Activated CD8-positive, alpha-beta memory T cell treated with anti-CD3 and anti-CD28 coated beads, Interleukin-2, amount 50 U/mL, for 48 hours (primary cell): ENCODE measurements at regions not wholly inside any gene's neighbourhood (a gene's known extent, or its start where the extent isn't known, plus 50 kb on each side); places are given as distances from the start of the nearest gene placed in this dataset.
"Not testable (repeated sequence)": the region's sequence is repeated elsewhere in the genome, so short reads cannot be mapped to it uniquely, and the experiment has no call there.

Source experiments
- DNase-seq: peaks from one replicate; pipeline ENCODE4 v3.0.0-alpha.2; 2020

DNA sequence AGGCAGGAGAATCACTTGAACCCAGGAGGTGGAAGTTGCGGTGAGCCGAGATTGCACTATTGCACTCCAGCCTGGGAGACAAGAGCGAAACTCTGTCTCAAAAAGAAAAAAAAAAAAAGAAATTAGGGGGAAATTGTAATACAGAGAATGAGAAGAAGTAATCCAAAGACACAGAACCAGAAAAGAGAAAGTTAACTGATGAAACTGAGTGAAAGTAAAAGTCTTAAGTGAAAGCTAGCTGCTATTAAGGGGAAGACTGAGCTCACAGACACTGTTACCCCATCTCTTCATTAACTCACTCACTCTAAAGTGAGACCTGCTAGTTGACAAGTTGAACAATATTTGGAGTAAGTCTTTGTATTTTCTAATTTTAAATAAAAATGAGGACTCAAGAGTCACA is 763.0 kb upstream of the PCDH10 start:
- DNase-seq, result no peak

GRCh38 chr4:132387060-132387459 is 762.0 kb upstream of the PCDH10 start:
- DNase-seq, result no peak

DNA sequence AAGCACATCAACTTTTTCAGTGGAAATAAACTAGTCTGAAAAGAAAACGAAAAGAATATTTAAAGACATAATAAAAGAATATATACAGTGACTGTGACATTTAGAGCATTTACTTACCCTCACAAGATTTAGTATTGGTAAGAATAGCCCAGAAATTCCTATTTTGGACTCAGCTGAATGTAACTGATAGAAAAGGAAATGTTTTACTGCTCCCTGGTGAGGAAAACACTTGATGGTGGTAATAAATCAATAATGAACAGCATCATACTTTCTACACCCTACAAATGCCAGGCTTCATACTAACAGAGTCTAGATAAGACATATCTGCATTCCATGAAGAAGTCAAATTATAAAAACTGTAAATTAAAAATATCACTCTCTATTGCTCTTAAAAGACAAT is 753.5 kb upstream of the PCDH10 start:
- DNase-seq, result no peak

DNA sequence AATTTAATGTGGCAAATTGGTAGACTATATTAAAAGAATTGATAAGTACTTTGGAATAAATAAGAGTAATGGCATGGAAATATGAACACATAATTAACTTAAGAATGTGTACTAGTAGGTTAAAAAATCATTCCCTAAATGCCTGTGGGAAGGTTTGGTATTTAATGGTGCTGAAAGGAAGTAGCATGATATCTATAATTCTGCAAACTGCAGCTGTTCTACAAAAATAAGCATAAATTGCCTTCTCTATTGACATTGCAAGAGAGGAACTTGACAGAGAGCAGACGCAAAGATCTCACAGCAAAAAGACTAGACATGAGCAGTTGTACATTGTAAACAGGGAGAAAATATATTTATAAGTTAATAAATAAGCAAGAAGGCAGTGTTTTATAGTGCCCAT is 752.5 kb upstream of the PCDH10 start:
- DNase-seq, result no peak

DNA sequence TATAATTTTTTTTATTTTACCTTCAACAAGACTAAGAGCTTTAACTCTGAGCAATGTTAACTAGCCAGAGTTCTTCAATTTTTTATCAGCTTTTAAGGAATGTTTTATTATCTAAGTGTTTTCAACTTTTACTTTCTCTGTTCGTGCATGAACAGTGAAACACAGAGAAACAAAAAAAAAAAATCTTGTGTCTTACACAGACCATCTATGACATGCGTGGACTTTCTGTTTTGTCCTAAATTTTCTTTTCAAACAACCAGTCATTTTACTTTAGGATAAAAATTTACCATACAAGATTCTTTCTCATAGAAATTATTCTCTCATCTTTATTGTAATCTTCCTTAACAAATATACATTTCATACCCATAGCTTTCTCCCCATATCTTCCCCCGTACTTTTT is 731.9 kb upstream of the PCDH10 start:
- DNase-seq, result no peak

DNA sequence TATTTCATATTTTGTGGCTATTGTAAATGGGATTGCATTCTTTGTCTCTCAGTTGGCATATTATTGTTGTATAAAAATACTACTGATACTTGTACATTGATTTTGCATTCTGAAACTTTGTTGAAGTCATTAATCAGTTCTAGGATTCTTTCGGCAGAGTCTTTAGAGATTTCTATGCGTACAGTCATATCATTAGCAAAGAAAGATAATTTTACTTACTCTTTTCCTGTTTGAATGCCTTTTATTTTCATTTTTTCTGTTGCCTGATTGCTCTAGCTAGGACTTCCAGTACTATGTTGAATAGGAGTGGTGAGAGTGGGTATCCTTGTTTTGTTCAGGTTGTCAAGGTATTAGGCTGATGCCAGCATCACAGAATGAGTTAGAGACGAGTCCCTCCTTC is 722.0 kb upstream of the PCDH10 start:
- no peak for DNase-seq

DNA sequence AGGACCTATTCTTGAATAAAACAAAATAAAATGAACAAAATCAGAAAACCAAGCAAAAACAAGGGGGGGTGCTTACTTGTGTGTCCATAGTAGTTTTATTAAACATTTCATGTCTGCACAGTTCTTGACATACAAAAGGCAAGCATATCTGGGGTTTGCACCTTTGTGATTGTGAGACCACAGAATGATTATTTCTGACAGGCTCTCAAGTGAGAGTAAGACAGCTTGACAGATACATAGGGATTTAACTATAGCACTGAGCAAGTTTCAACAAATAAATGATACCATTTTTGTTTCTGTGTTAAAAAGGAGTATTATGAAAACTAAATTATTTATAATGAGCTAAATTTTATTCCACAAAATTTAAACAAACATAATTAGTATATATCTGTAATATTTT is 712.0 kb upstream of the PCDH10 start:
- no peak for DNase-seq

DNA sequence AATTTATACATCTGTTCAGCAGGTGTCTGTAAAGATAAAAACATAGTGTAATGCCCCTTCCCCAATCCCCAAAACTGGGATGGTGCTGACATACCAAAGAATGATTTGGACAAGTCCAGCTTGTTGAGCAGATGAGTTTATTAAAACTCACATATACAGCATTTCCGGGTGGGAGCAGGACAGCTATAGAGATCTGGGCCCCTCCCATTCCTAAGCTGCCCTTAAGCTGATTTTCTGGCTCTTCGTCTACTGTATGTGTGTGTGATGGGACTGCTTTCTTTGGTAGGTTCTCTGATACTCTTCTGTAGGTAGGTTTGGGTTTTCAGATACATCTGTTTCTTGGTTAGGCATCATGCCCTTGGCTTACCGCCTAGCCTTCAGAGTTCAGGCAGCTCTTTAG is 703.7 kb upstream of the PCDH10 start:
- no peak for DNase-seq

DNA sequence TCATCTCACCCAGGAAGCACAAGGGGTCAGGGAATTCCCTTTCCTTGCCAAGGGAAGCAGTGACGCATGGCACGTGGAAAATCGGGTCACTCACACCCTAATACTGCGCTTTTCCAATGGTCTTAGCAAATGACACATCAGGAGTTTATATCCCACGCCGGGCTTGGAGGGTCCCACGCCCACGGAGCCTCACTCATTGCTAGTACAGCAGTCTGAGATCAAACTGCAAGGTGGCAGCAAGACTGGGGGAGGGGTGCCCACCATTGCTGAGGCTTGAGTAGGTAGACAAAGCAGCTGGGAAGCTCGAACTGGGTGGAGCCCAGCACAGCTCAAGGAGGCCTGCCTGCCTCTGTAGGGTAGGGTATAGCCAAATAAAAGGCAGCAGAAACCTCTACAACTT is 691.1 kb upstream of the PCDH10 start:
- not testable (repeated sequence) for DNase-seq

- DNase-seq, result no peak
Measured at GRCh38 chr4:132479543-132479942, 669.6 kb upstream of the PCDH10 start.

DNA sequence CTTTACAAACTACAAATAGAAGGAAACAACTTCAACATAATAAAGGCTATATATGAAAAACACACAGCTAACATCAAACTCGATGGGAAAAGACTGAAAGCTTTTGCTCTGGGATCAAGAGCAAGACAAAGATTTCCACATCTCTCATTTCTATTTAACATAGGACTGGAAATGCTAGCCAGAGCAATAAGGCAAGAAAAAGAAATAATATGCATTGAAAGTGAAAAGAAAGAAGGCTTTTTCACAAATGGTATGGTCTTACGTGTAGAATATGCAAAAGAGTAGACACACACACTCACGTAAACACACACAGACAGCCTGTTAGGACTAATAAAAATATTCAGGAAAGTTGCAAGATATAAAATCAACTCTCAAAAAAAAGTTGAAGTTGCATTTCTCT is 660.5 kb upstream of the PCDH10 start:
- no peak for DNase-seq

- no peak for DNase-seq
Measured at GRCh38 chr4:132493476-132493875, 655.6 kb upstream of the PCDH10 start.

DNA sequence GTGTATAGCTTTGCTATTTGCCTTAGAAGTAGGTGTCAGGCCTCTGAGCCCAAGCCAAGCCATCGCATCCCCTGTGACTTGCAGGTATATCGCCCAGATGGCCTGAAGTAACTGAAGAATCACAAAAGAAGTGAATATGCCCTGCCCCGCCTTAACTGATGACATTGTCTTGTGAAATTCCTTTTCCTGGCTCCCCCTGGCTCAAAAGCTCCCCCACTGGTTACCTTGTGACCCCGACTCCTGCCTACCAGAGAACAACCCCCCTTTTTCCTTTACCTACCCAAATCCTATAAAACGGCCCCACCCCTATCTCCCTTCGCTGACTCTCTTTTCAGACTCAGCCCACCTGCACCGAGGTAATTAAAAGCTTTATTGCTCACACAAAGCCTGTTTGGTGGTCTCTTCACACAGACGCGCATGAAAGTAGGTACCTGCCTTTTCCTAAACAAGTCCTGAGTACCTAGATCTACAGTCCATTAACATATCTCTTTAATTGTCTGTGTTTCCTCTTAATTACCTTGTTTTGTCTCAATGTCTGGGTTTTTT is 653.8 kb upstream of the PCDH10 start:
- DNase-seq, result not testable (repeated sequence)

DNA sequence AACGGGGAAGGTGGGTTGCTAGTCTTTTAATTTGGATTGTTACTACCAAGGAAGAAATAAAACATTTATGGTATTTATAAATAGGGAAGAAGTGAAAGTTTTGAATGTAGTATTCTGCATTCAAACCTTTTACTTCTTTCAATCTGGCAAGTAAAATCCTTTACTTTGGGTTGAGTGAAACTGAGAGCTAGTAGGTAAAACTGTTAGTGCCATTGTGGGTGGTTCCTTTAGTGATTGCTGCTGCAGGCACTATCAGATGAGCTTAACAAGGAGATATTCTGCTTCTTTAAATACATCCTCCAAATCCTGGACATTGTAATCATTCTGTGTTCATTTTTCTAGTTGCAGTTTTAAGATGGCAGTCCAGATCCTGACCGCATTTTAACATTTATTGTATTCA is 650.9 kb upstream of the PCDH10 start:
- no peak for DNase-seq

- DNase-seq, result no peak
Measured at GRCh38 chr4:132502096-132502552, 647.0 kb upstream of the PCDH10 start.

DNA sequence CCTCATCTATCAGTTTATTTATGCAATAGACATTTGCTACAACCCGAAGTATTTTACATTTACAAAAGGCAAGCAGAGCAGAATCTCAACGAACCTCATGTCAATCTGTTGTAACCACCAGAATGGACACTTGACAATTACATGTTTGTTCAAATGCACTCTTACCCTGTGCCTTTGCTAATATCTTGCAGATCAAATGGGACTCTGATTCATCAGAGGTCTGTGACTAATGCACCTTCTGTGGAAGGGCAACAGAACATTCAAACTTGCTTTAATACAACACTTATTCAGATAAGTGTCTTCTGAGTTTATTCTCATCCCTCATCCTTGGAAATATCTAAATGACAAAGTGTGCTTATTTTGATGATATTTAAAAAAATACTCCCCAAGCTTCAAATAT is 644.7 kb upstream of the PCDH10 start:
- DNase-seq, result no peak

- DNase-seq, result no peak
Measured at GRCh38 chr4:132506568-132506967, 642.5 kb upstream of the PCDH10 start.

DNA sequence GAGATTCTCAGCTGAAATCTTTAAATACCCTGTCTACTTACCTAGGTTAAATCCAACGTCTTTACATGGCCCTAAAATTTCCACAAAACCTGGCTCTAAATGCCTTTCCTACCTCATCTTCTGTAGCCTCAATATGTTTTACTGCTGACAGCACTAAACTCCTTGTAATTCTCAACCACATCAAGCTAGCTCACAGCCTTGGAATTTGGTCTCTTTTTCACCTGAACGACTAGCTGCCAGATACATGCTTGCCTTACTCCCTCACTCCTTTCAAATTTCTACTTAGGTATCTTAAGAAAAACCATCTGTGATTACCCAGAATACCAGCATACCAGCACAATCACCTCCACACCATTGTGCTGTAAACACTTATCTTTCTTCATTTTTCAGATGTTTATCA is 635.6 kb upstream of the PCDH10 start:
- DNase-seq, result no peak

DNA sequence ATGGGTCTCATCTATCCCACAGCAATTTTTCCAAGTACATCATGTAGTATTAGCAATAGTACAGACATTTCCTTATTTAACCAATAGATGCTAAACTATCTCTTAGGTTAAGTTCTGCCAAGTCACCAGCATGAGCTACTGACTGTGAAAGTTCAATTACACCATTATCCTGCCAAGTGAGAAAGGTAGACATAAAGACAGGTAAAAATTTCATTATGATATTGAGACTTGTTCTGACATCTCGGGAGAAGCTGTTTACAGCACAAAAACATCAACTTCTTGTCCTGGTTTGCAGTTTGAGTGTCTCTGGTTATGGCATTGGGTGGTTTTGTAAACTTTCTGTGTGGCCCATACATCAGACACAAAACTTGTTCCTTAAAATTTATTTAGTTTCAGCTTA is 622.4 kb upstream of the PCDH10 start:
- DNase-seq, result no peak

- DNase-seq, result no peak
Measured at GRCh38 chr4:132527817-132528216, 621.3 kb upstream of the PCDH10 start.

DNA sequence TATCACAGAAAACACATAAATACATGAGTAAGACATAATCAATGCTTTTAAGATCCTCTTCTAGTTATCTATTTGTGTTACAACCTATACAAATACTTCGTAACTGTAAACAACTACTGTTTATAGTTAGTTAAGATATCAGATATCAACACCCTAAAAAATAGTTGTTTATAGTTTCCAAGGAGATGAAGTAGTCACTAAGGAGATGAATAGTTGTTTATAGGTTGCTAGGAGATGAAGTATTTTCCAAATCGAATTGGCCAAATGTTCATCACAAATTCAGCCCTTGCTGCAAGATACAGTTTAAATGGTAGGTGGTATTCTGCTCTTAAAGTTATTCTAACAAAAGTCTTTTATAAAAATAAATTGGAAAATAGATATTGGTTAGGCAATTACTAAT is 618.2 kb upstream of the PCDH10 start:
- DNase-seq, result no peak

GRCh38 chr4:132540268-132540667 is 608.8 kb upstream of the PCDH10 start:
- no peak for DNase-seq

- DNase-seq, result no peak
Measured at GRCh38 chr4:132540797-132541196, 608.3 kb upstream of the PCDH10 start.

DNA sequence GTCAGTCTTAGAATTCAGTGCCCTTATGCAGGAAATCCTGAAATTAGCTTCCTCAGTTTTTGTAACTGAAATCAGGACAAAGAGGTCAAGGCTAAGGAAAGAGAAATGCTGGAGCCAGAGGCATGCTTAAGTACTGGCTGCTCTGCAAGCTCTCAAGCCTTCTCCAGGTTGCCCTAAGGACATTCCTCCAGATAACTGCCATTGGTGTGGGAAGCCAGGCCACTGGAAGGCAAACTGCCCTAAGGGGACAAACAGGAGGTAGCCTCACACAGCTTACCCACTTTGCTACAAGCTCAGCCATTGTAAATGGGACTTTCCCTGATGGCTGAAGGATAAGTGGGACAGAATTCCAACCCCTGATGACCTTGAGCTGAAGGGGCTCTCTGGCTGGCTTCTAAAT is 606.9 kb upstream of the PCDH10 start:
- no peak for DNase-seq

DNA sequence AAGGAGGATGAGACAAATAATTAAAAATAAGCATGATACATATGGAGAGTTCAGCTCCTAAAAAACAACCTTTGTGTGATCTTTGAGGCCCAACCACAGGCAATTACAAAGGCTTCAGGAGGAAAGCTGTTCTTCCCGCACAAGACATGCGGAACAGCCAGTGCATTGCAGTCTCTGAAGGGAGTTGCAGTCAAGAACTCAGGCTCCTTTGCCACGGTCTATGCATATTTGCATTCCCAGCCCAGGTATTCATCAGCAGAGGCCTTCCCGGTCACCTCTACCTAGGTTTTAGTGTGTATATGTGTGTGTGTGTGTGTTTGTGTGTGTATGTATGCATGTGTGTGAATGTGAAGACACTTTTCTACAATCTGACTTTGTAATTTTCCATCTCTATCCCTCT is 600.6 kb upstream of the PCDH10 start:
- DNase-seq, result no peak

GRCh38 chr4:132556316-132556715 is 592.8 kb upstream of the PCDH10 start:
- no peak for DNase-seq
